ENCODE measurements at regions not wholly inside any gene's neighbourhood (a gene's known extent, or its start where the extent isn't known, plus 50 kb on each side); places are given as distances from the start of the nearest gene placed in this dataset.

- TF ChIP-seq CTCF (IDR thresholded peaks at IDR 0.05; ENCODE audit: low read depth, low read length) = no peak
- no peak for TF ChIP-seq EZH2phosphoT487 (IDR thresholded peaks at IDR 0.05; ENCODE audit: low read depth)
Observed at GRCh38 chr5:171555160-171555559, 135.7 kb downstream of the FGF18 start.
